GM19397 (cell line): ENCODE measurements at regions not wholly inside any gene's neighbourhood (a gene's known extent, or its start where the extent isn't known, plus 50 kb on each side); places are given as distances from the start of the nearest gene placed in this dataset.
"Not testable (repeated sequence)": the region's sequence is repeated elsewhere in the genome, so short reads cannot be mapped to it uniquely, and the experiment has no call there.

Experiments
- ATAC-seq: cut with Tn5 transposase; IDR thresholded peaks from one replicate; pipeline ENCODE4 v1.9.1; 2021; ENCODE audit warnings: mild to moderate bottlenecking, moderate library complexity; ENCODE audit not compliant: unreplicated experiment

GRCh38 chr16:22675745-22676540 lies 138.0 kb upstream of the HS3ST2 start:
- no peak for ATAC-seq

GRCh38 chr16:22677024-22677830 lies 136.7 kb upstream of the HS3ST2 start:
- no peak for ATAC-seq

GRCh38 chr16:22678311-22678710 lies 135.7 kb upstream of the HS3ST2 start:
- no peak for ATAC-seq

- ATAC-seq, result no peak
These were observed 132.2 kb upstream of the HS3ST2 start for GRCh38 chr16:22681554-22682291.

GRCh38 chr16:22683258-22683657 lies 130.7 kb upstream of the HS3ST2 start:
- ATAC-seq, result no peak

- no peak for ATAC-seq
These were observed 130.0 kb upstream of the HS3ST2 start for GRCh38 chr16:22683730-22684573.

GRCh38 chr16:22684574-22685458 lies 129.1 kb upstream of the HS3ST2 start:
- ATAC-seq, result no peak

GRCh38 chr16:22685459-22685830 lies 128.5 kb upstream of the HS3ST2 start:
- no peak for ATAC-seq

GRCh38 chr16:22687031-22687530 lies 126.9 kb upstream of the HS3ST2 start:
- ATAC-seq, result no peak

- no peak for ATAC-seq
These were observed 125.5 kb upstream of the HS3ST2 start for GRCh38 chr16:22688463-22688862.

- no peak for ATAC-seq
These were observed 125.0 kb upstream of the HS3ST2 start for GRCh38 chr16:22688930-22689329.

GRCh38 chr16:22691335-22691734 lies 122.6 kb upstream of the HS3ST2 start:
- no peak for ATAC-seq

GRCh38 chr16:22692034-22692433 lies 121.9 kb upstream of the HS3ST2 start:
- ATAC-seq, result no peak

- ATAC-seq, result no peak
These were observed 120.9 kb upstream of the HS3ST2 start for GRCh38 chr16:22692916-22693637.

- ATAC-seq, result no peak
These were observed 120.2 kb upstream of the HS3ST2 start for GRCh38 chr16:22693638-22694340.

GRCh38 chr16:22694887-22695382 lies 119.0 kb upstream of the HS3ST2 start:
- no peak for ATAC-seq

- not testable (repeated sequence) for ATAC-seq
These were observed 118.2 kb upstream of the HS3ST2 start for GRCh38 chr16:22695773-22696172.

- no peak for ATAC-seq
These were observed 114.6 kb upstream of the HS3ST2 start for GRCh38 chr16:22699356-22699755.
